AG04449 (cell line): ENCODE measurements at regions not wholly inside any gene's neighbourhood (a gene's known extent, or its start where the extent isn't known, plus 50 kb on each side); places are given as distances from the start of the nearest gene placed in this dataset.

ENCODE experiments used
- CTCF ChIA-PET: fragments of 350-600 bp; formaldehyde crosslinking; extraction: SDS; loops from one replicate; lab custom pipeline; 2021; ENCODE audit warnings: antibody characterized with exemption; lab: Yijun Ruan, JAX
- POLR2A ChIA-PET: fragments of 400-600, 350-600 bp; formaldehyde crosslinking; extraction: SDS; loops from one replicate; lab custom pipeline; 2020; ENCODE audit warnings: antibody characterized with exemption, inconsistent platforms; lab: Yijun Ruan, JAX
- DNase-seq: peaks from one replicate; pipeline ENCODE4 v3.0.0-alpha.2; 2010; ENCODE audit warnings: low read depth, low spot score
- H3K4me3 ChIP-seq: 2 replicates; pipeline ENCODE4 v1.5.1; 2011; ENCODE audit warnings: low read depth, mild to moderate bottlenecking, control low read depth, low read length
- TF ChIP-seq, protein P1 (sequence below): IDR thresholded peaks from one replicate; pipeline ENCODE4 v1.5.1; 2011; ENCODE audit warnings: mild to moderate bottlenecking, moderate library complexity, low read length, control low read depth, inconsistent platforms; ENCODE audit not compliant: insufficient read depth; ENCODE audit errors: missing control alignments

DNA sequence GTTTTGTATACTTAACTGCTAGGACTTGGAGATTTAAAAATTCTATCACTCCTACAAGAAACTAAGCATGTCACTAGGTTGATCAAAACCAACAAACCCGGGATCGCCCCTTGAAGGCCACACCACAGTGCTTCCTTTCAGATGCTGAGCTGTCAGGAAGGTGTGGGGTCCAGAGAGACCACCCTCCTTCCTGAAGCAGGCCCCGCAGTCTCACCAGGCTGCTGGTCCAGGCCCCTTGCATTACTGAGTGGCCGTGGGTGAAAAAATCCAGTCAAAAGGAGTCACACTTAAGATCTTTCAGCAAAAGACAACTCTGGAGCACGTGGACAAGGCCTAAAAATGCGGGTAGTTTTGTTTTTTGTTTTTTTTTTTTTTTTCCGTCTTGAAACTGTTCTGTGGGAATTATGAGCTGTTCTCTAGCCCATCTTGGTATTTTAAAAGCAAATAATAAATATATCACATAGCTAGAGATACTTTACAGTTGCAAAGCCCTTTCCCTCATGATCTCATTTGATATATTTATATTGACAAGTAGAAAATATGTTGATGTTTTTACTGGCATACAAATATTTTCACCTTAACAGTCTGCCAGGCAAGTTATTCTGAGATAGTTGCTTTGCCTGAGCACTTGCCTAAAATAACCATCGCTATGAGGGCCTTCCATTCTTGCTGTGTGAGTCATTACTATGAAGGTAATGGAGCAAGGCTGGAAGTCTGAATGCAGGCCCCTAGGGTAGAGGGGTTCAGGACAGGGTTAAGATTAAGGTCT, 73.1 kb upstream of the EDEM3 start:
- H3K4me3 ChIP-seq, result no peak overlapping the region
- ChIA-PET CTCF (interaction anchor here (0.8 to 5.2 kb wide), 4 partner anchors 19 to 154 kb away, joined by 3 to 19 read pairs (median 8); no protein-coding TSS in a partner anchor), POLR2A (interaction anchor here (1.1 kb wide), 1 partner anchor 10 kb away, joined by 3 read pairs; no protein-coding TSS in a partner anchor)
- TF ChIP-seq, protein P1, sequence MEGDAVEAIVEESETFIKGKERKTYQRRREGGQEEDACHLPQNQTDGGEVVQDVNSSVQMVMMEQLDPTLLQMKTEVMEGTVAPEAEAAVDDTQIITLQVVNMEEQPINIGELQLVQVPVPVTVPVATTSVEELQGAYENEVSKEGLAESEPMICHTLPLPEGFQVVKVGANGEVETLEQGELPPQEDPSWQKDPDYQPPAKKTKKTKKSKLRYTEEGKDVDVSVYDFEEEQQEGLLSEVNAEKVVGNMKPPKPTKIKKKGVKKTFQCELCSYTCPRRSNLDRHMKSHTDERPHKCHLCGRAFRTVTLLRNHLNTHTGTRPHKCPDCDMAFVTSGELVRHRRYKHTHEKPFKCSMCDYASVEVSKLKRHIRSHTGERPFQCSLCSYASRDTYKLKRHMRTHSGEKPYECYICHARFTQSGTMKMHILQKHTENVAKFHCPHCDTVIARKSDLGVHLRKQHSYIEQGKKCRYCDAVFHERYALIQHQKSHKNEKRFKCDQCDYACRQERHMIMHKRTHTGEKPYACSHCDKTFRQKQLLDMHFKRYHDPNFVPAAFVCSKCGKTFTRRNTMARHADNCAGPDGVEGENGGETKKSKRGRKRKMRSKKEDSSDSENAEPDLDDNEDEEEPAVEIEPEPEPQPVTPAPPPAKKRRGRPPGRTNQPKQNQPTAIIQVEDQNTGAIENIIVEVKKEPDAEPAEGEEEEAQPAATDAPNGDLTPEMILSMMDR, result no peak
- no peak for DNase-seq

DNA sequence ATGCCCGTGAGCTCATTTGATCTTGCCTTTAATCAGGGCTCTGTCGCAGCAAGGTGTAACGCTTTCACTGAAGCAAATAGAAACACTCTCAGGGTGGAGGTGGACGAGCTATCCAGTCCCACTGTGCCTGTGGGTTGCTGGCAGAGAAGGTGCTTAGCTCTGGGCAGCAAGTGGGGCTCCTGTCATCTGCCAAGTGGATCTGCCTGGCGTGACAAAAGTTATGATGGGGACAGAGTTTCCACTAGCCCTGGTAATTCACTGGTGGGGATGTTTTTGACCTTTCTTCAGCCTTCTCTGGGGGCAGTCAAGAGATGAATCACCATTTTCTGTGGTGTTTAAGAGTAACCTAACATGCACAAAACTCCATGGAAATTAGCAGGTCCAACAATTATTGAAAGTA, 71.3 kb upstream of the EDEM3 start:
- no peak for DNase-seq
- no peak overlapping the region for H3K4me3 ChIP-seq
- TF ChIP-seq, protein P1, result no peak
- ChIA-PET CTCF (interaction anchor here (1.9 kb wide), 1 partner anchor 20 kb away, joined by 12 read pairs; no protein-coding TSS in a partner anchor), POLR2A (no interaction called here)

DNA sequence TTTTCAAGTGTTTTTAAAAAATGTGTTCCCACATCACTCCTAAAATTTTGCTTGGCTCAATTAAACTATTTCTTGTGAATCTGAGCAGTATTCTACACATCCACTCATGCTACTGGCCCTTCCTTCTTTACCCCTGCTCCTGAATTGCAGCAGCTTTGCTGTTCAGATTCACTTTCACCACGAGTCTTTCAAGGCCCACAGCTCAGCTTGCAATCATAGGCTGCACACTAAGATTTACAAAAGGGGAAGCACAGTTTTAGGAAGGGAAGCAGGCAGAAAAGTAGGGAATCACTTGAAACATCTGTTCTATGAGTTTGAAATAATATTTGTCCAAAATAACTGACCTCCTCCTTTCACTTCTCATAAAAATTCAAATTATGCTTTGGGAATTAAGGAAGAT, 70.9 kb upstream of the EDEM3 start:
- TF ChIP-seq, protein P1, result no peak
- CTCF ChIA-PET, result interaction anchor here (1.9 kb wide), 1 partner anchor 19 kb away, joined by 12 read pairs; no protein-coding TSS in a partner anchor
- no peak overlapping the region for H3K4me3 ChIP-seq
- no peak for DNase-seq
- POLR2A ChIA-PET, result no interaction called here

DNA sequence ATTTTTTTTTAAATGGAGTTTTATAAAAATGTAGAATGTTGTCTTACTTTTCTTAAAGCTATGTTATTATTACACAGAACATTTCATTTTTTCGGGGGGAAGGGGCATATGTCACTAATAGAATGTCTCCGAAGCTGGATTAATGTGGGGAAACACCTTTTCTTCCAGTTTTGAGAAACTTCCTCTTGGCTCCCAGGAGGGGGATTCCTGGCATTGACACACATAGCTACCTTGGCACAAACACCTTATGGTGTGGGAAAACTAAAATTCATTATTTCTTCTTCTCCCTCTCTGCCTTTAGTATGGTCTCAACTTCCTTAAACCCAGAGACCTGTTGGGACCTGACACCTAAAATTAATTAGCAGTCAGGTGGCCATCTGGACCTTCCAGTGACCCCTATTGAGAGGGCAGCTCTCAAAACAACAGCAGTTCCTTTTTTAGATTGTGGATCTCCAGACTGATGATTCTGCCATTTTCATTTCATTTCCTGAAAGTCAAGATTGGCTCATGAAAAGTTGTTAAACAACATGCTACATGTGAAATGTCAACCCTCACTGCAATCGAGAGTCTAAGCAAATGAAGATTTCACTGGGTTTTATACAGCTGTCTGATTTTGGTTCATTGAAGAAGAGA, 70.1 kb upstream of the EDEM3 start:
- ChIA-PET CTCF (interaction anchor here (0.9 to 1.9 kb wide), 3 partner anchors 19 to 345 kb away, joined by 3 to 12 read pairs (median 3); no protein-coding TSS in a partner anchor), POLR2A (no interaction called here)
- TF ChIP-seq, protein P1, result no peak
- H3K4me3 ChIP-seq, result no peak overlapping the region
- no peak for DNase-seq

DNA sequence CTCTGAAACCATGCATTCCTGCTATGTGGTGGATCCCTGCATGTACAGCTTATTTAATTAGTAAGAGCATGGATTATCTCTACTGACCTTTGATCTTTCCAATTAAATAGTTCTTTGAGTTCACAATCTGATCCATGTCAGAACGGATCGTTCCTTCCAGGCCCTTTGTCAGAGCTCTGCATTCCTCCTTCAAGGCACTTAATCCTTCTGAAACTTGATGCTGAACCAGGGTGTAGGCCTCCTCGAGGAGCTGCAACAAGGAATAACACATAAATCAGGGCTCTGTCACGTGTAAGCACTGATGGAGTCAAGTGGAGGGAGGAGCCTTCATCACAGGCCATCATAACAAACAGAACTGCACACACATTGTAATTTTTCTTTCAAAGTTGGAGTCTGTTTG, 68.4 kb upstream of the EDEM3 start:
- DNase-seq, result no peak
- TF ChIP-seq, protein P1, result no peak
- POLR2A ChIA-PET, result no interaction called here
- CTCF ChIA-PET, result interaction anchor here (0.7 to 4.0 kb wide), 4 partner anchors 9 to 159 kb away, joined by 3 to 42 read pairs (median 5); no protein-coding TSS in a partner anchor
- no peak overlapping the region for H3K4me3 ChIP-seq

DNA sequence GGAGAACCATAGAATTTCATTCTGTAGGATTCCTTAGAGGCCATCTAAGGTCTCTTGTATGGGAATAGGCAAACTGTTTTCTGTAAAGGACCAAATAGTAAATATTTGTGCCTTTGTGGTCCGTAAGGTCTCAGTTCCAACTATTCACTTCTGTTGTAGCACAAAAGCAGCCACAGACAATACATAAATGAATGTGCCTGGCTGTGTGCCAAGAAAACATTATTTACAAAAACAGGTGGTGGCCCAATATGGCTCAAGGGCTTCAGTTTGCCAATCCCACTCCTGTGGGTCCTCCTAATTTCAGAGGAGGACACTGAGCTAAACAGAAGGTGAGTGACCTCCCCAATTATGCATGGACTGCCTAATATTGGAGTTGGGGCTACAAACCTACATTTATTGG, 67.6 kb upstream of the EDEM3 start:
- DNase-seq, result no peak
- POLR2A ChIA-PET, result no interaction called here
- CTCF ChIA-PET, result interaction anchor here (0.8 to 4.0 kb wide), 4 partner anchors 15 to 348 kb away, joined by 3 to 42 read pairs (median 4); no protein-coding TSS in a partner anchor

More for the DNA sequence above, 67.6 kb upstream of the EDEM3 start:
- no peak overlapping the region for H3K4me3 ChIP-seq
- TF ChIP-seq, protein P1, result no peak
